Hepatocyte (in vitro differentiated cells): ENCODE measurements at regions not wholly inside any gene's neighbourhood (a gene's known extent, or its start where the extent isn't known, plus 50 kb on each side); places are given as distances from the start of the nearest gene placed in this dataset.

Experiments used
- DNase-seq: peaks from one replicate; pipeline ENCODE4 v3.0.0-alpha.2; 2016; ENCODE audit warnings: low spot score
- H2AFZ ChIP-seq: fragments of 200-600 bp; sonication (generic); 2 replicates; pipeline ENCODE4 v1.6.0; 2016; ENCODE audit warnings: antibody characterized with exemption, mild to moderate bottlenecking
- H3K27ac ChIP-seq: fragments of 200-600 bp; sonication (generic); 2 replicates; pipeline ENCODE4 v1.5.1; 2016; ENCODE audit warnings: mild to moderate bottlenecking
- H3K27me3 ChIP-seq: fragments of 200-600 bp; sonication (generic); 2 replicates; pipeline ENCODE4 v1.6.1; 2016
- H3K36me3 ChIP-seq: fragments of 200-600 bp; sonication (generic); replicated peaks from 2 replicates; pipeline ENCODE4 v1.5.1; 2016; ENCODE audit warnings: low read depth; ENCODE audit not compliant: insufficient read depth
- H3K4me1 ChIP-seq: fragments of 200-600 bp; sonication (generic); 2 replicates; pipeline ENCODE4 v1.5.1; 2016; ENCODE audit warnings: mild to moderate bottlenecking, moderate library complexity; ENCODE audit not compliant: insufficient read depth
- H3K4me2 ChIP-seq: fragments of 200-600 bp; sonication (generic); 2 replicates; pipeline ENCODE4 v1.6.0; 2016
- H3K4me3 ChIP-seq: fragments of 200-600 bp; sonication (generic); 2 replicates; pipeline ENCODE4 v1.5.1; 2016; ENCODE audit warnings: mild to moderate bottlenecking
- H3K79me2 ChIP-seq: fragments of 200-600 bp; sonication (generic); 2 replicates; pipeline ENCODE4 v1.6.0; 2017; ENCODE audit warnings: mild to moderate bottlenecking
- H3K9me2 ChIP-seq: fragments of 200-600 bp; sonication (generic); replicated peaks from 2 replicates; pipeline ENCODE4 v1.6.0; 2017; ENCODE audit warnings: mild to moderate bottlenecking; ENCODE audit not compliant: insufficient read depth
- H3K9me3 ChIP-seq: fragments of 200-600 bp; sonication (generic); 2 replicates; pipeline ENCODE4 v1.5.1; 2016; ENCODE audit warnings: low read depth, mild to moderate bottlenecking
- H4K20me1 ChIP-seq: fragments of 200-600 bp; sonication (generic); 2 replicates; pipeline ENCODE4 v1.6.0; 2016; ENCODE audit warnings: mild to moderate bottlenecking; ENCODE audit not compliant: insufficient read depth, poor library complexity, severe bottlenecking
- EZH2 ChIP-seq: fragments of 200-600 bp; sonication (generic); IDR thresholded peaks from 2 replicates; pipeline ENCODE4 v1.6.1; 2016; ENCODE audit warnings: antibody characterized with exemption, mild to moderate bottlenecking, borderline replicate concordance
- EZH2phosphoT487 ChIP-seq: fragments of 200-600 bp; sonication (generic); IDR thresholded peaks from one replicate; pipeline ENCODE4 v1.6.1; 2018; ENCODE audit warnings: antibody characterized with exemption, mild to moderate bottlenecking, low read depth, moderate library complexity; ENCODE audit not compliant: unreplicated experiment, severe bottlenecking
- WGBS: methylation state at CpG from one replicate; pipeline ENCODE4 v1.1.6; 2016; ENCODE audit warnings: low lambda C conversion rate; ENCODE audit errors: missing lambda C conversion rate; 5-methylcytosine and 5-hydroxymethylcytosine counted together
- TF ChIP-seq, protein P1 (sequence below): fragments of 200-600 bp; sonication (generic); IDR thresholded peaks from 2 replicates; pipeline ENCODE4 v1.5.1; 2016; ENCODE audit warnings: antibody characterized with exemption, mild to moderate bottlenecking; ENCODE audit not compliant: poor library complexity

DNA sequence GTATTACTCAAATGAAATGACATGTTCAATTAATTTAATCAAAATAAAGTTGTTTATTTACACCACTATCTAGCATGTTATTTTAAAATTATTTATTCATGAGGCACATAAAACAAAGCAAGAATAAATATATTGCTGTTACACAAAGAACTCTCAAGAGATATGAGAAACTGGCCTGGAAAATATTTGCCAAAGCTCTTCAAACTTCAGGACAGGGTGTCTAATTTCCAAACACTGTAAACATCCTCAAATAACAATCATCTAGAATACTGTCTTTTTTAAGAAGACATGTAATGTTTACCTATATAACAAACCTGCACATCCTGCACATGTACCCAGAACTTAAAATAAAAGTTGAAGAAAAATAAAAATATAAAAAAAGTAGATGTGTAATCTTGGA lies 876.6 kb downstream of the TUSC7 start:
- Histone ChIP-seq H3K9me2 (no peaks in the 10 kb centered on the region), H3K9me3 (no peaks in the 10 kb centered on the region), H2AFZ (no peak overlapping the region), H3K4me1 (no peaks in the 10 kb centered on the region), H3K4me2 (no peak overlapping the region), H3K27ac (no peak overlapping the region), H3K36me3 (no peaks in the 10 kb centered on the region), H3K79me2 (no peaks in the 10 kb centered on the region), H4K20me1 (no peaks in the 10 kb centered on the region), H3K27me3 (no peaks in the 10 kb centered on the region), H3K4me3 (no peak overlapping the region)
- no peak for DNase-seq
- TF ChIP-seq EZH2phosphoT487, result no peak
- TF ChIP-seq EZH2, result no peak
- TF ChIP-seq, protein P1, sequence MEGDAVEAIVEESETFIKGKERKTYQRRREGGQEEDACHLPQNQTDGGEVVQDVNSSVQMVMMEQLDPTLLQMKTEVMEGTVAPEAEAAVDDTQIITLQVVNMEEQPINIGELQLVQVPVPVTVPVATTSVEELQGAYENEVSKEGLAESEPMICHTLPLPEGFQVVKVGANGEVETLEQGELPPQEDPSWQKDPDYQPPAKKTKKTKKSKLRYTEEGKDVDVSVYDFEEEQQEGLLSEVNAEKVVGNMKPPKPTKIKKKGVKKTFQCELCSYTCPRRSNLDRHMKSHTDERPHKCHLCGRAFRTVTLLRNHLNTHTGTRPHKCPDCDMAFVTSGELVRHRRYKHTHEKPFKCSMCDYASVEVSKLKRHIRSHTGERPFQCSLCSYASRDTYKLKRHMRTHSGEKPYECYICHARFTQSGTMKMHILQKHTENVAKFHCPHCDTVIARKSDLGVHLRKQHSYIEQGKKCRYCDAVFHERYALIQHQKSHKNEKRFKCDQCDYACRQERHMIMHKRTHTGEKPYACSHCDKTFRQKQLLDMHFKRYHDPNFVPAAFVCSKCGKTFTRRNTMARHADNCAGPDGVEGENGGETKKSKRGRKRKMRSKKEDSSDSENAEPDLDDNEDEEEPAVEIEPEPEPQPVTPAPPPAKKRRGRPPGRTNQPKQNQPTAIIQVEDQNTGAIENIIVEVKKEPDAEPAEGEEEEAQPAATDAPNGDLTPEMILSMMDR, result no peak

DNA sequence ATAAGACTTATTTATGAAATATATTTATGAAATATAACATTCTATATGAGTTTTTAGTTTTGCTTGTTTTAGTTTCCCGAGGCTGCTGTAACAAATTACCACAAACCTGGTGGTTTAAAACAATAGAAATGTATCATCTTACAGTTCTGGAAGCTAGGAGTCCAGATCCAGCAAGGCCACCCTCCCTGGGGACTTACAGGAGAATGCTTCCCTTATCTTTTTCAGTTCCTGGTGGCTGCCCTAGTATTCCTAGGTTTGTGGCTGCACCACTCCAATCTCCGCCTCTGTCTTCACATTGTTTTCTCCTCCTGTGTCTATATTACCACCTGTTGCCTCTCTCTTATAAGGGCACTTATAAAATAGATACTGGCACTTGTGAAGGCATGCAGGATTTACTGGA lies 877.8 kb downstream of the TUSC7 start:
- H3K79me2 ChIP-seq, result no peaks in the 10 kb centered on the region
- no peak overlapping the region for H2AFZ ChIP-seq
- no peaks in the 10 kb centered on the region for H3K9me2 ChIP-seq
- no peaks in the 10 kb centered on the region for H3K27me3 ChIP-seq
- no peak overlapping the region for H3K27ac ChIP-seq
- TF ChIP-seq, protein P1, result no peak
- no peak for TF ChIP-seq EZH2phosphoT487
- no peak overlapping the region for H3K4me3 ChIP-seq
- H3K4me2 ChIP-seq, result no peak overlapping the region
- no peak for DNase-seq
- no peaks in the 10 kb centered on the region for H3K36me3 ChIP-seq
- WGBS, result 83% methylated on average over 2 of the region's 2 CpGs
- no peaks in the 10 kb centered on the region for H3K9me3 ChIP-seq
- H4K20me1 ChIP-seq, result no peaks in the 10 kb centered on the region
- H3K4me1 ChIP-seq, result no peaks in the 10 kb centered on the region

- Histone ChIP-seq H3K9me2 (no peaks in the 10 kb centered on the region), H3K4me3 (no peak overlapping the region), H3K27me3 (no peaks in the 10 kb centered on the region), H4K20me1 (no peaks in the 10 kb centered on the region), H3K4me2 (no peak overlapping the region), H3K36me3 (no peaks in the 10 kb centered on the region), H2AFZ (no peak overlapping the region), H3K27ac (no peak overlapping the region), H3K4me1 (no peaks in the 10 kb centered on the region), H3K79me2 (no peaks in the 10 kb centered on the region), H3K9me3 (no peaks in the 10 kb centered on the region)
- TF ChIP-seq EZH2phosphoT487 (no peak), EZH2 (no peak)
- WGBS, result 77% methylated on average over 2 of the region's 2 CpGs
- no peak for DNase-seq
Observed at GRCh38 chr3:117589454-117589853, 879.9 kb downstream of the TUSC7 start.

DNA sequence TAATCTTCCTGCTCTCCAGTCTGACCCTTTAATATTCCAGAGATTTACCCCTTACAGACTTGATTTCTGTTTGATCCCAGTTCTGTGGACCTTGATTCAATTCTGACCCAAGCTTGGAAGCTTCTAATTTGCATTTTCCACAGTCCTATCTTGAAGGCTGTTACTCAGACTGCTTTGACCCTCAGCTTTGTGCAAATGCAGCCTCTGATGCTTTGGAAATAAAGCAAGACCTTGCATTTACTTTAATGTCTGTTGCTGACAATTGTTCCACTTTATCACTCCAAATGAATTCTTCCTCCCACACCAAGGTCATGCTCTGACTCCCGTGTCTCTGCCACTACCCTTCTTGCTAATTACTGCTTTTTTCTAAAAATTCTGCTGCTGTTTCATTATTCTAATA lies 886.0 kb downstream of the TUSC7 start:
- Histone ChIP-seq H4K20me1 (no peaks in the 10 kb centered on the region), H3K9me3 (no peaks in the 10 kb centered on the region), H3K4me3 (no peak overlapping the region), H3K79me2 (no peaks in the 10 kb centered on the region), H3K9me2 (no peaks in the 10 kb centered on the region), H3K36me3 (no peaks in the 10 kb centered on the region), H3K4me1 (no peaks in the 10 kb centered on the region), H3K27ac (no peak overlapping the region), H2AFZ (no peak overlapping the region), H3K4me2 (no peak overlapping the region), H3K27me3 (no peaks in the 10 kb centered on the region)
- WGBS, result 42% methylated on average over 1 of the region's 1 CpG
- no peak for DNase-seq
- TF ChIP-seq, protein P1, result no peak
